22Rv1 (cell line): ENCODE measurements at regions not wholly inside any gene's neighbourhood (a gene's known extent, or its start where the extent isn't known, plus 50 kb on each side); places are given as distances from the start of the nearest gene placed in this dataset.

Experiments
- ZFX ChIP-seq: fragments of 450-650 bp; IDR thresholded peaks from 2 replicates; pipeline ENCODE4 v1.6.1; 2017; ENCODE audit warnings: antibody characterized with exemption, borderline replicate concordance
- TF ChIP-seq, protein P1 (sequence below): fragments of 450-650 bp; IDR thresholded peaks from 2 replicates; pipeline ENCODE4 v1.5.1; 2017; ENCODE audit warnings: mild to moderate bottlenecking

DNA sequence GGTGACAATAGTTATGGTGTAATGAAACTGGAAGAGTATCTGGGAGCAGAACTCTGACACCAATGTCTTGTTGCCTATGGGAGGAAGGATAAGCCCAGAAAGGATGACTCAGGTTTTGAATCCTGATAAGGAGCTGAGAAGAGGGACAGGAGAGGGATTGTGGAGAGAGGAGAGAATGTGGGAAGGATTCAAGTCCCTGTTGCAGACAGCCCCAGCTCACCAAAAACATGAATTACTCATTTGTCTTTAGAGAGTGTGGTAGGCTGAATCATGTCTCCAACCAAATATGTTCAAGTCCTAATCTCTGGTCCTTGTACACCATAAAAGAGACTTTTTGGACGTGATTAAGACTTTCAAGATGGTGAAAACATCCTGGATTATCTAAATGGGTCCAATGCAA lies 206.9 kb upstream of the PHYHIPL start:
- TF ChIP-seq, protein P1, sequence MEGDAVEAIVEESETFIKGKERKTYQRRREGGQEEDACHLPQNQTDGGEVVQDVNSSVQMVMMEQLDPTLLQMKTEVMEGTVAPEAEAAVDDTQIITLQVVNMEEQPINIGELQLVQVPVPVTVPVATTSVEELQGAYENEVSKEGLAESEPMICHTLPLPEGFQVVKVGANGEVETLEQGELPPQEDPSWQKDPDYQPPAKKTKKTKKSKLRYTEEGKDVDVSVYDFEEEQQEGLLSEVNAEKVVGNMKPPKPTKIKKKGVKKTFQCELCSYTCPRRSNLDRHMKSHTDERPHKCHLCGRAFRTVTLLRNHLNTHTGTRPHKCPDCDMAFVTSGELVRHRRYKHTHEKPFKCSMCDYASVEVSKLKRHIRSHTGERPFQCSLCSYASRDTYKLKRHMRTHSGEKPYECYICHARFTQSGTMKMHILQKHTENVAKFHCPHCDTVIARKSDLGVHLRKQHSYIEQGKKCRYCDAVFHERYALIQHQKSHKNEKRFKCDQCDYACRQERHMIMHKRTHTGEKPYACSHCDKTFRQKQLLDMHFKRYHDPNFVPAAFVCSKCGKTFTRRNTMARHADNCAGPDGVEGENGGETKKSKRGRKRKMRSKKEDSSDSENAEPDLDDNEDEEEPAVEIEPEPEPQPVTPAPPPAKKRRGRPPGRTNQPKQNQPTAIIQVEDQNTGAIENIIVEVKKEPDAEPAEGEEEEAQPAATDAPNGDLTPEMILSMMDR = no peak
- TF ChIP-seq ZFX = no peak
